Stomach (tissue), 4 donors: ENCODE measurements at regions not wholly inside any gene's neighbourhood (a gene's known extent, or its start where the extent isn't known, plus 50 kb on each side); places are given as distances from the start of the nearest gene placed in this dataset.

ENCODE experiments used
- EP300 ChIP-seq: sonication (generic); formaldehyde crosslinking; IDR thresholded peaks from one replicate; pipeline ENCODE4 v1.6.1; 2017; ENCODE audit warnings: antibody characterized with exemption
- TF ChIP-seq, protein P1 (sequence below), 7 experiments: fragments of 450-650 bp in 4 of 7; fragments of 200-600 bp in 3 of 7; sonication (generic) in 3 of 7; IDR thresholded peaks; one replicate each; pipeline ENCODE4 v1.5.1; 2016 to 2019; ENCODE audit warnings: antibody characterized with exemption in 7 of 7, control low read depth in 2 of 7, mild to moderate bottlenecking in 1 of 7

DNA sequence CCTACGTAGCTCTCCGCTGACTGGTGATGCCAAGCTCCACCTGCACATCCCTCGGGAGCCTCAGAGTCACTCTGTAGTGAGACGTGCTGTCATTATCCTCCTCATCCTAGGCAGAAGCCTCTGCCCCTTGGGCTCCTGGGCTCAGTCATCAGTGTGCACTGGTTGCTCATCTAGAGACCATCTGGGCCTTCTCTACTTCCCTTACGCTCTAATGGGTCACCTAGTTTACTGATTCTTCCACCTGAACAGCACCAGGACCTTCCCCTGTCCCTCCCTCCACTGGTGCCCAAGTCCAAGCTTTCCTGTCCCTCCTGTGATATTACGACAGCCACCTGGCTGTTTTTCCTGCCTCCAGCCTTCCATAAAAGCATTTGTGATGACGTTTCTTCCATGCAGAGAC, 136.1 kb upstream of the ERRFI1 start:
- no peak for TF ChIP-seq EP300
- TF ChIP-seq, protein P1, sequence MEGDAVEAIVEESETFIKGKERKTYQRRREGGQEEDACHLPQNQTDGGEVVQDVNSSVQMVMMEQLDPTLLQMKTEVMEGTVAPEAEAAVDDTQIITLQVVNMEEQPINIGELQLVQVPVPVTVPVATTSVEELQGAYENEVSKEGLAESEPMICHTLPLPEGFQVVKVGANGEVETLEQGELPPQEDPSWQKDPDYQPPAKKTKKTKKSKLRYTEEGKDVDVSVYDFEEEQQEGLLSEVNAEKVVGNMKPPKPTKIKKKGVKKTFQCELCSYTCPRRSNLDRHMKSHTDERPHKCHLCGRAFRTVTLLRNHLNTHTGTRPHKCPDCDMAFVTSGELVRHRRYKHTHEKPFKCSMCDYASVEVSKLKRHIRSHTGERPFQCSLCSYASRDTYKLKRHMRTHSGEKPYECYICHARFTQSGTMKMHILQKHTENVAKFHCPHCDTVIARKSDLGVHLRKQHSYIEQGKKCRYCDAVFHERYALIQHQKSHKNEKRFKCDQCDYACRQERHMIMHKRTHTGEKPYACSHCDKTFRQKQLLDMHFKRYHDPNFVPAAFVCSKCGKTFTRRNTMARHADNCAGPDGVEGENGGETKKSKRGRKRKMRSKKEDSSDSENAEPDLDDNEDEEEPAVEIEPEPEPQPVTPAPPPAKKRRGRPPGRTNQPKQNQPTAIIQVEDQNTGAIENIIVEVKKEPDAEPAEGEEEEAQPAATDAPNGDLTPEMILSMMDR (IDR thresholded peaks at IDR 0.05), result no peak
